T-helper 17 cell (primary cell): ENCODE measurements at regions not wholly inside any gene's neighbourhood (a gene's known extent, or its start where the extent isn't known, plus 50 kb on each side); places are given as distances from the start of the nearest gene placed in this dataset.

Source experiments
- ATAC-seq: fragments of 150-1000 bp; cut with Tn5 transposase; 2 replicates; pipeline ENCODE4 v1.10.0; 2021; ENCODE audit warnings: mild to moderate bottlenecking, moderate library complexity
- DNase-seq, 3 donors: peaks; one replicate each; pipeline versions ENCODE4 v3.0.0 to v3.0.0-alpha.2; 2020 to 2021
- H3K9me3 ChIP-seq: one replicate; pipeline ENCODE4 v1.7.0; 2013; ENCODE audit warnings: low read length, mild to moderate bottlenecking; ENCODE audit not compliant: control insufficient read depth, poor library complexity, severe bottlenecking
- H3K27ac Mint-ChIP-seq: one replicate; pipeline ENCODE4 v1.8.0; 2022; ENCODE audit warnings: mild to moderate bottlenecking, moderate library complexity, mixed read lengths
- H3K27me3 Mint-ChIP-seq: one replicate; pipeline ENCODE4 v1.8.0; 2022; ENCODE audit warnings: mixed read lengths
- H3K36me3 Mint-ChIP-seq: one replicate; pipeline ENCODE4 v1.8.0; 2022; ENCODE audit warnings: low read depth, mixed read lengths
- H3K4me1 Mint-ChIP-seq: one replicate; pipeline ENCODE4 v1.8.0; 2022; ENCODE audit warnings: mild to moderate bottlenecking, mixed read lengths
- H3K4me3 Mint-ChIP-seq: one replicate; pipeline ENCODE4 v1.8.0; 2022; ENCODE audit warnings: mild to moderate bottlenecking, moderate library complexity, mixed read lengths

DNA sequence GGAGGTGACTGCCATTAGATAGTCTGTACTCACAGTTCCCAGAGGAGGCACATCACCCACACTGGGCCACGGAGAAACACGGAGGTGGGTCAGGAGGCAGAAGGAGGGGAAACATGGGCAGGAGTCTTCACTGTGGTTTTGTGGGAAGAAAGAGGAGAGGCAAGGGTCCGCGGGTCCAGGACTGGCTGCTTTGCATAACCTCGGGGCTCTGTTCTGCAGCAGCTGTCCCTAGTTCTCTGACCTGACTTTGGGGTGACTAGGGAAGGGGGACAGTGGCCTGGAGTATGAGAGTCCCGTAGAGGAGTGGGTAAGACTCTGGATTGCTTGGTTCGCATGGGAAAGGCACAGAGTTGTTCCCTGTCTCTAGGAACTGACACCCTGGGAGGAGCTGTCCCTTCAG is 238.3 kb upstream of the RAB6C start:
- no peaks in the 10 kb centered on the region for H3K4me1 Mint-ChIP-seq
- H3K27ac Mint-ChIP-seq = no peak overlapping the region
- ATAC-seq (no peak), DNase-seq (no peak)
- no peaks in the 10 kb centered on the region for H3K36me3 Mint-ChIP-seq
- no peaks in the 10 kb centered on the region for H3K9me3 ChIP-seq
- no peak overlapping the region for H3K4me3 Mint-ChIP-seq
- peaks cover 11% of the 10 kb centered on the region for H3K27me3 Mint-ChIP-seq

DNA sequence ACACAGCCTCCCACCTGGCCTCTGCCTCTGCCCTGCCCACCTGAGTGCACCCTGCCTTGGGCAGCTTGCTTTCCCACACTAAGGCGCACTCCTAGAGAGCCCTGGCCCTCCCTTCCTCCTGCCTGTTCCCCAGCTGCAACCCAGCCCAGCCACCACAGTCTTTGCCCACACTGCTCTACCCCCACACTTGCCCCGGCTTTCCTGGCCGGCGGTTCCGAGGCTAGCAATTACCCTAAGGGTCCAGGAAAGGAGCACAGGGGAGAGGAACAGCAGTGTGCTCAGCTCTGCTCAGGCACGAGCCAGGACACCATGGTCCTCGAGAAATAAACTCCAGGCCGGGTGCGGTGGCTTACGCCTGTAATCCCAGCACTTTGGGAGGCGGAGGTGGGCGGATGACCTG is 237.8 kb upstream of the RAB6C start:
- H3K4me3 Mint-ChIP-seq = no peak overlapping the region
- no peaks in the 10 kb centered on the region for H3K9me3 ChIP-seq
- DNase-seq (no peak), ATAC-seq (no peak)
- H3K4me1 Mint-ChIP-seq = no peaks in the 10 kb centered on the region
- no peak overlapping the region for H3K27ac Mint-ChIP-seq
- no peaks in the 10 kb centered on the region for H3K36me3 Mint-ChIP-seq
- H3K27me3 Mint-ChIP-seq = peaks cover 11% of the 10 kb centered on the region

DNA sequence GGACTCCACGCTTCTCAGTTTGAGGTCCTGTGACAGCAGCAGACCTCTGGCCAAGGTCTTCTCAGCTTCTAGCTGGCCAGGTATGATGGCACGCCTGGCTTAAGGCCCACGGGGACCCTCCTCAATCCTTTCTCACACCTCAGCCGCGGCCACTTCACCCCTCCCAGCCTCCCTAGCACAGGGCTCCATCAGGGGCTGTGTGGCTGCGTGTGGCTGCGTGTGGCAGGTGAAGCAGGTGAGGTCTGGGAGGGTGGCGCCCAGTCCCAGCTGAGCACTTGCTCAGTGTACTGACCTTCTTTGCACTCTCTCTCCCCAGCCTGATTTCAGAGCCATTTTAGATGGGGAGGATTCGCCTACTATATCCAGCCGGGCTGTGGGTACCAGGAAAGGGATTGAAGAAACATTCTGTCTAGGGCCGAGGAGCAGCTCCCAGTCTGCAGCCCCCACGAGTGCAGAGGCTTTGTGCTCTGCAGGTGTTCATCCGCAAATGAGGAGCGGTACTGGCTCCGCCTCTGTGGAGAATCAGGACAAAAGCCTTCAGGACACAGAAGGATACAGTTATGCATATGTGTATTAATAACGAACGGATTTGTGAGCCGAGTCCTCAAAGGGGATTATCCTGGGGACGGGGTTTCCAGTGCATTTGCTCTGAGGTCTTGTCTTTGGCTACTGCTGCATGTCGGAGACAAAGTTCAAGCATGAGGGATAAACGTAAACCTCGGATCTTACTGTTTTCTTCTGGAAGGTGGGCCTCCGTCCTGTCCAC is 236.9 kb upstream of the RAB6C start:
- no peaks in the 10 kb centered on the region for H3K4me1 Mint-ChIP-seq
- H3K27me3 Mint-ChIP-seq = peaks cover 11% of the 10 kb centered on the region
- DNase-seq = no peak
- ATAC-seq = no peak
- no peak overlapping the region for H3K27ac Mint-ChIP-seq
- no peak overlapping the region for H3K4me3 Mint-ChIP-seq
- H3K9me3 ChIP-seq = no peaks in the 10 kb centered on the region
- no peaks in the 10 kb centered on the region for H3K36me3 Mint-ChIP-seq

DNA sequence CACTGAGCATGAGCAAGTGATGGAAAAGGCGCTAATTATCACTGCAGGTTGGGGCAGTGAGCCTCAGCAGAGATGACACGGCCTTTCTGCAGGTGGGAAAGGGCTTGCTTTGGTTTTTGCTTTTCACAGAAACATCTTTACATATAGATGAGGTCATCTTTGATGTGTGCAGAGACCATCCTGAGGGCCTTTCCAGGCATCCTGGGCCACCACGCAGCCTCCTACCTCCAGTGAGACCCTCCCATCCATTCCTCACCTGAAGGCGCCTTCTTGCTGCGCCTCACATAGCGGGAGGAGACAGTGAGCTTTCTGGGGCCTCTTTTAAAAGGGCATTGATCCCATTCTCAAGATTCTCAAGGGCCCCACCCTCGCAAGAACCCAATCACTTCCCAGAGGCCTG is 235.3 kb upstream of the RAB6C start:
- no peaks in the 10 kb centered on the region for H3K9me3 ChIP-seq
- no peaks in the 10 kb centered on the region for H3K36me3 Mint-ChIP-seq
- peaks cover 11% of the 10 kb centered on the region for H3K27me3 Mint-ChIP-seq
- DNase-seq (no peak), ATAC-seq (no peak)
- H3K4me3 Mint-ChIP-seq = no peak overlapping the region
- H3K27ac Mint-ChIP-seq = no peak overlapping the region
- no peaks in the 10 kb centered on the region for H3K4me1 Mint-ChIP-seq

DNA sequence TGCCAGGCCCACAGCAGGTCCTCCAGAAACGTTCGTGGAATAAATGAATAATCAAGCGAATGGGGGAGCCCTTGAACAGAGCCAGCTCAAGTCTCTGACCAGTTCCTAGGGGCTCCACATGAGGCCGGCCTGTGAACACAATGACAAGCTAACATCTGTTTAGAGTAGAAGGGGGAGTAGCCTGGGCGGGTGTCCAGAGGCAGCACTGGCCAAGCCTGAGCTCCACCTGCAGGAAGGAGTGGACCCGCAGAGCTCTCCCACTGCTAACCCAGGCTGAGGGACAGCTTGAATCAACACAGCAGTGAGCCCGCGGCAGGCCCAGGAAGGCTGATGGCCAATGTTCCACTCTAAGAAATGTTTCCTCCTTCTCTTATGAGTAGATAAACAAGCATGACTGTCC is 234.8 kb upstream of the RAB6C start:
- Mint-ChIP-seq H3K4me1 (no peaks in the 10 kb centered on the region), H3K27ac (no peak overlapping the region), H3K36me3 (no peaks in the 10 kb centered on the region), H3K4me3 (no peak overlapping the region), H3K27me3 (peaks cover 10% of the 10 kb centered on the region)
- no peaks in the 10 kb centered on the region for H3K9me3 ChIP-seq
- ATAC-seq = no peak
- no peak for DNase-seq

DNA sequence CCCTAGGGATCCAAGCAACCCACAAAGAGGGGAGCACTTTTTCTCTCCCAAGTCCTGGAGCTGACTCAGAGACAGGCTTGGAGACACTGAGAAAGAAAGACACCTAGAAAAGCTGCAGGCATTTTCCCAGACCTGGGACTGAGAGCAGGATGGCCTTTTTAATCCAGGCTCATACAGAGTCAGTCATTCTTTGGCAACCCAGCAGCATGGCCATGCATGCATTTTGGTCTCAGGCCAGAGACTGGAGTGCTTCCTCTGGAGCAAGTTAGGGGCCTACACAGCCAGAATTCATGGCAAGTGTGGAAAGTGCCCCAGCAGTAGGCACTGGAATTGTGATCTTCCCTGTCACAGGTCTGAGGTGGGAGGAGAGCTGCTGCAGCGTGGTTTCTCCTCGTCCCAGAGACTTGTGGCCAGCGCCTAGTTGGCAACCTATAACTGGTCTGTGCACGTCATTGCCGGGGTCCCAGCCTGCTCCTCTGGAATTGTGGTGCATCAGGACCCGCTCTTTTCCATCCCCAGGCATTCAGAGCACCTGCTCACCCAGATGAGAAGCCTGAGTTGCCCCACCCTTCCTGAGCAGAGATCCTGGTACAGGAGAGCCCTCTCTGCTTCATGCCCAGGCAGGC is 231.9 kb upstream of the RAB6C start:
- Mint-ChIP-seq H3K27me3 (peaks cover 9% of the 10 kb centered on the region), H3K4me3 (no peak overlapping the region), H3K27ac (no peak overlapping the region), H3K36me3 (no peaks in the 10 kb centered on the region), H3K4me1 (no peaks in the 10 kb centered on the region)
- DNase-seq = no peak
- no peaks in the 10 kb centered on the region for H3K9me3 ChIP-seq
- no peak for ATAC-seq

DNA sequence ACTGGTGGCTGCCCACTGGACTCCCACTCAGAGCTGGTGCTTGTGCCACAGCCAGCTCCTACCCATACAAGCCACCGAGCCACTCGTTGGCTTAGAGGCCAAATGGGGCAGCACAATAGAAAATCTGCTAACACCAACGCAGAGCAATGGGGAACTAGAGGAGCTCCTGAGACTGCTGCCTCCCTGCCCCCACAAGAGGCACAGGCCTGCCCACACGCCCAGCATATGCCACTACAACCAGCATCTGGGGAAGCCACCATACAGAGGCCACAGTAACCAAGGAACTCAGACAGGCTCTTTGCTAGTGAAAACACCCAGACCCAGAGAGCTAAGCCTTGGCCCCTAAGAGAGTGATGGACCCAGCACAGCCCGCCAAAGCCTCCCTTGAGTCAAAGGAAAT is 231.2 kb upstream of the RAB6C start:
- Mint-ChIP-seq H3K27ac (no peak overlapping the region), H3K36me3 (no peaks in the 10 kb centered on the region), H3K4me1 (no peaks in the 10 kb centered on the region), H3K27me3 (peaks cover 11% of the 10 kb centered on the region), H3K4me3 (no peak overlapping the region)
- ATAC-seq = no peak
- DNase-seq = no peak
- H3K9me3 ChIP-seq = no peaks in the 10 kb centered on the region

DNA sequence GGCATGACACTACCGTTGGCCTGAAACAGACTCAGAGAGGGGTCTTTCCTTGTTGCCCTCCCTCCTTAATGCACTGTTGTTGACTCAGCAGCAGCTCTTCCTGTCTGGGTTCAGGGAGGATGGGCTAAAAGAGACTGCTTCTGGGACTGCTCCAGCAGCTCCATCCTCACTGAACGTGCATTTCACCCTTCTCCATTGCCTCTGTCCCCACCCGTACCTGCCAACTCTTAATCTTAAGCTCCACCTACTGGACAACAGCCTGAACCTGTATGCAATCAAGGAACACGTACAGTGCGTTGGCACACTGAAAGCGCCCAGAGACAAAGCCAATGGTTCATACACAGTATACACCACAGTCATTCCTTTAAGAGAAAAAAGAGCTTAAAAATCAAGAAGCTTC is 230.8 kb upstream of the RAB6C start:
- Mint-ChIP-seq H3K4me1 (no peaks in the 10 kb centered on the region), H3K27me3 (peaks cover 8% of the 10 kb centered on the region), H3K27ac (no peak overlapping the region), H3K4me3 (no peak overlapping the region), H3K36me3 (no peaks in the 10 kb centered on the region)
- ATAC-seq = no peak
- no peak for DNase-seq
- H3K9me3 ChIP-seq = no peaks in the 10 kb centered on the region

DNA sequence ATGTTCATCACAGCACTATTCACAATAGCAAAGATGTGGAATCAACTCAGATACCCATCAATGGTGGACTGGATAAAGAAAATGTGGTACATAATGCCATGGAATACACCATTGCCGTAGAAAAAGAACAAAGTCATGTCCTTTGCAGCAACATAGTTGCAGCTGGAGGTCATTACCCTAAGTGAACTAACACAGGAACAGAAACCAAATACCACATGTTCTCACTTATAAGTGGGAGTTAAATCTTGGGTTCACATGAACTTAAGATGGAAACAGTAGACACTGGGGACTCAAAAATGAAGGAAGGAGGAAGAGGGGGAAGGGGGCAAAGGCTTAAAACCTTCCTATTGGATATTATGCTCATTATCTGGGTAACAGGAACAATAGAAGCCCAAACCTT is 228.1 kb upstream of the RAB6C start:
- H3K36me3 Mint-ChIP-seq = peaks cover 3% of the 10 kb centered on the region
- ATAC-seq (no peak), DNase-seq (no peak)
- peaks cover 15% of the 10 kb centered on the region for H3K27me3 Mint-ChIP-seq
- no peaks in the 10 kb centered on the region for H3K9me3 ChIP-seq
- no peak overlapping the region for H3K27ac Mint-ChIP-seq
- H3K4me1 Mint-ChIP-seq = no peaks in the 10 kb centered on the region
- no peak overlapping the region for H3K4me3 Mint-ChIP-seq

DNA sequence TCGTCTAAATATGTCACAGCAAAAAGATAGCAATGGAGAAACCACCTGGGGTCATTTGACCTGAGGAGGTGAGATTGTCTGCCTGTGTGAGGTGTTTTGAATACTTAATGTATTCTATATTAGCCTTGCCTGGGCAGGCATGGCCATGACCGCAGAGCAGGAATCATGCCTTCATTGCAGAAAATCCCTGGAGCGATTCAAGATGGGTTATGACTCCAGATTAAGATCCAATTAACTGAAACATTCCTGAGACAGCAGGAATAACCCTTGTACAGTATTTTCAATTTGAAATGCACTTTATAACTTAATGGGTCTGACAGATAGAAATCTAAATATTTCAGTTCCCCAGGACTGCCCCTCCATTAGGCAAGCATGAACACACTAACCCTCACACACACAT is 227.3 kb upstream of the RAB6C start:
- Mint-ChIP-seq H3K27me3 (peaks cover 15% of the 10 kb centered on the region), H3K36me3 (peaks cover 3% of the 10 kb centered on the region), H3K4me3 (no peak overlapping the region), H3K4me1 (no peaks in the 10 kb centered on the region), H3K27ac (no peak overlapping the region)
- no peaks in the 10 kb centered on the region for H3K9me3 ChIP-seq
- ATAC-seq = no peak
- no peak for DNase-seq

DNA sequence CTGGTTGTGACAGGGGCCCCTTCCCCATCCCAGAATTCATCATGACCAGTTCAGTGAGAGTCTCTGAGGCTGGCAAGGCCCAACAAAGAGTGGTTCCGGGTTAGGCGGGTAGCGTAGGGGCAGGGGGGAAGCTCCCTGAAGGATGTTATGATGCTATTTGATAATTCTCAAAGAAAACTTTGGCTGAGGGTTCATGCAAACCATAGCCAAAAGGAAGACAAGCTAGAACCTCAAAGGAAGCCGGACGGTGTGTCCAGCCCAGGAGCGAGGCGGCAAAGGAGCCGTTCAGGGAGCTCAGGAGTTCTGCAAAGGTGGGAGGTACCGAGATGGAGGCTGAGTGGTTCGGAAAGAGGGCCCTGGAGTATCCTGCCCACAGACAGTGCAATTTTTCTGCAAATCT is 226.8 kb upstream of the RAB6C start:
- Mint-ChIP-seq H3K4me1 (no peaks in the 10 kb centered on the region), H3K4me3 (no peak overlapping the region), H3K27me3 (peaks cover 15% of the 10 kb centered on the region), H3K27ac (no peak overlapping the region), H3K36me3 (peaks cover 3% of the 10 kb centered on the region)
- ATAC-seq (no peak), DNase-seq (no peak)
- no peaks in the 10 kb centered on the region for H3K9me3 ChIP-seq

DNA sequence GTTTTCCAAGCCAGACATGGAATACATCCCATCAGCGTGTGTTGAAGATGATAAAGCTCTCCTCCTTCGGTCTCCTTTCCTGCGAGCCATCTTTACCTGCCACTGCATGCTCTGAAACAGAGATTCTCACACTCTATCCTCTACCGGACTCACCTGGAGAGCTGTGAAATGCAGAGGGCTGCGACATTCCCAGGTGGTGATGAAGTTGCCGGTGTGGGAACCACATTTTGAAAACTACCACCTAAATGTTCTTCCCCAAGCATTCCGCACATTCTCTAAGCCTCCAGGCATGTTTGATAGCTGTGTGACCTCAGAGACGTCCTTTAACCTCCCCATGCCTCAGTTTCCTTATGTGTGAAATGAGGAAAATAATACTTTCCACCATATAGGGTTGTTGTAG is 226.2 kb upstream of the RAB6C start:
- H3K4me3 Mint-ChIP-seq = no peak overlapping the region
- peaks cover 3% of the 10 kb centered on the region for H3K36me3 Mint-ChIP-seq
- no peaks in the 10 kb centered on the region for H3K9me3 ChIP-seq
- H3K27me3 Mint-ChIP-seq = peaks cover 15% of the 10 kb centered on the region
- H3K4me1 Mint-ChIP-seq = no peaks in the 10 kb centered on the region
- no peak for DNase-seq
- ATAC-seq = no peak
- no peak overlapping the region for H3K27ac Mint-ChIP-seq

DNA sequence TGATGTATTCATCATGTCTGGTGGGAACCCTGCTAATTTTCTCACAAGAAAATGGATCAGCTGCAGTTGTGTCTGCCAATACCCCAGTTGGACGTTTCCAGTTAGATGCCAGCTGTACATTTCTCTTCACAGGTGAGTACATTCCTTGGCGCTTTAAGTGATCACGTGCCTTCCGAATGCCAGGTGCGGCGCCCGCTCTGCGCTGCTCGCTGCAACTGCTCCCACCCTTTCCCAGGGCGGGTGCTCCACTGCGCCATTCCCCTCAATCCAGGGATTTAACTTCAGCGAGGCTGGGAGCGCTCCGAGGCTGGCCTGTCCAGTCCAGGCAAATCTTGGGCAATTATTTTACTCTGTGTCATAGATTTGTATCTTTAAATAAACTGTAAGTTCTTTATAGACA is 225.0 kb upstream of the RAB6C start:
- Mint-ChIP-seq H3K4me3 (no peak overlapping the region), H3K36me3 (peaks cover 3% of the 10 kb centered on the region), H3K27ac (no peak overlapping the region), H3K4me1 (no peaks in the 10 kb centered on the region), H3K27me3 (peaks cover 15% of the 10 kb centered on the region)
- ATAC-seq (no peak), DNase-seq (no peak)
- H3K9me3 ChIP-seq = no peaks in the 10 kb centered on the region

DNA sequence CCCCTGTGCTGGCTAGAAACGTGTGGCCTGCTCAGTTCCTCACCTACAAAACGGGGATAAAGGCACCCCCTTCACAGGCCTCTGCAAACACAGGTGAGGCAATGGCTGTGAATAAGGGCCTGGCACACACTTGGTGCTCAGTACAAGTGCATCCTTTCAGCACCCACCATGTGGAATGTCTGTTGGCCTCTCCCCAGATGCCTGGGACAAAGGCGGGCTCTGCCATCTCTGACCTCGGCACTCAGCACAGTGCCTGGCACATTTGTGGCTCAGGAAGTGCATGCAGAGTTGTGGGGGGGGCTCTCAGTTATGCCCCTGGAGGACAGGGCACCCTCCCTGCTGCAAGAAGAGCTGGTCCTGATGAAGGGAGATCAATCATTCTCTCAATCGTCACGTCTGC is 224.6 kb upstream of the RAB6C start:
- no peak overlapping the region for H3K4me3 Mint-ChIP-seq
- ATAC-seq (no peak), DNase-seq (no peak)
- no peaks in the 10 kb centered on the region for H3K9me3 ChIP-seq
- peaks cover 3% of the 10 kb centered on the region for H3K36me3 Mint-ChIP-seq
- H3K4me1 Mint-ChIP-seq = no peaks in the 10 kb centered on the region
- peaks cover 15% of the 10 kb centered on the region for H3K27me3 Mint-ChIP-seq
- H3K27ac Mint-ChIP-seq = no peak overlapping the region
